Keratinocyte (primary cell): ENCODE measurements at regions not wholly inside any gene's neighbourhood (a gene's known extent, or its start where the extent isn't known, plus 50 kb on each side); places are given as distances from the start of the nearest gene placed in this dataset.

Experiments
- DNase-seq: peaks from one replicate; pipeline ENCODE4 v3.0.0-alpha.2; 2011; ENCODE audit warnings: low read depth, missing footprints, low spot score
- FAIRE-seq: peaks from 2 replicates; lab custom pipeline; 2011; peaks lifted over from hg19 to GRCh38; lab: Jason Lieb, UNC
- H2AFZ ChIP-seq: 2 replicates; pipeline ENCODE4 v1.6.0; 2012; ENCODE audit warnings: low read length, control low read depth, inconsistent platforms; ENCODE audit not compliant: control insufficient read depth
- H3K27ac ChIP-seq: 2 replicates; pipeline ENCODE4 v1.5.1; 2011; ENCODE audit warnings: low read length; ENCODE audit not compliant: control insufficient read depth, insufficient read depth
- H3K27me3 ChIP-seq: 3 replicates; pipeline ENCODE4 v1.6.0; 2011; ENCODE audit warnings: low read length; ENCODE audit not compliant: control insufficient read depth, insufficient read depth; ENCODE audit errors: extremely low read depth
- H3K36me3 ChIP-seq, 2 experiments: 2 replicates in 1 of 2; 3 replicates in 1 of 2; pipeline ENCODE4 v1.5.1; 2011; ENCODE audit warnings: low read length in 2 of 2, mild to moderate bottlenecking in 1 of 2; ENCODE audit not compliant: control insufficient read depth in 2 of 2, insufficient read depth in 2 of 2; ENCODE audit errors: extremely low read depth in 1 of 2
- H3K4me1 ChIP-seq: 3 replicates; pipeline ENCODE4 v1.5.1; 2011; ENCODE audit warnings: low read length; ENCODE audit not compliant: control insufficient read depth, insufficient read depth; ENCODE audit errors: extremely low read depth
- H3K4me2 ChIP-seq: 3 replicates; pipeline ENCODE4 v1.6.0; 2011; ENCODE audit warnings: low read depth, low read length; ENCODE audit not compliant: control insufficient read depth, insufficient read depth; ENCODE audit errors: extremely low read depth
- H3K4me3 ChIP-seq, 3 experiments: fragments of 200-600 bp in 1 of 3; sonication (generic) in 1 of 3; 2 replicates in 2 of 3; 3 replicates in 1 of 3; pipeline ENCODE4 v1.5.1; 2011 to 2016; ENCODE audit warnings: low read length in 3 of 3, mild to moderate bottlenecking in 3 of 3, control low read depth in 2 of 3, inconsistent platforms in 1 of 3, low read depth in 1 of 3, mixed read lengths in 1 of 3, mixed run types in 1 of 3, moderate library complexity in 1 of 3; ENCODE audit not compliant: control insufficient read depth in 2 of 3, insufficient read depth in 2 of 3; ENCODE audit errors: extremely low read depth in 1 of 3
- H3K79me2 ChIP-seq: 2 replicates; pipeline ENCODE4 v1.6.0; 2012; ENCODE audit warnings: low read length; ENCODE audit not compliant: control insufficient read depth, insufficient read depth
- H3K9ac ChIP-seq: 3 replicates; pipeline ENCODE4 v1.6.0; 2011; ENCODE audit warnings: low read length; ENCODE audit not compliant: control insufficient read depth, insufficient read depth; ENCODE audit errors: extremely low read depth
- H3K9me1 ChIP-seq: 3 replicates; pipeline ENCODE4 v1.6.0; 2011; ENCODE audit warnings: low read length; ENCODE audit not compliant: control insufficient read depth, insufficient read depth; ENCODE audit errors: extremely low read depth
- H3K9me3 ChIP-seq: 2 replicates; pipeline ENCODE4 v1.5.1; 2012; ENCODE audit warnings: low read depth, low read length; ENCODE audit not compliant: control insufficient read depth
- H4K20me1 ChIP-seq: 3 replicates; pipeline ENCODE4 v1.6.0; 2011; ENCODE audit warnings: low read length; ENCODE audit not compliant: control insufficient read depth, insufficient read depth; ENCODE audit errors: extremely low read depth
- EZH2 ChIP-seq: IDR thresholded peaks from one replicate; pipeline ENCODE4 v1.6.1; 2012; ENCODE audit warnings: inconsistent platforms, mild to moderate bottlenecking, low read length, moderate library complexity
- dilution Hi-C: fragments of 300-500 bp; cut with MboI; formaldehyde crosslinking; loops from one replicate; pipeline ENCODE4 v1.7.0; 2020; ENCODE audit warnings: low sequenced_read_pairs; ENCODE audit not compliant: extremely low pct_ligation_motif_present
- TF ChIP-seq, protein P1 (sequence below), 3 experiments: IDR thresholded peaks in 1 of 3; conservative IDR thresholded peaks in 1 of 3; optimal IDR thresholded peaks in 1 of 3; 2 replicates in 2 of 3; 3 replicates in 1 of 3; pipeline versions ENCODE3 to v1.5.1; 2011; ENCODE audit warnings: low read length in 3 of 3, mild to moderate bottlenecking in 3 of 3, moderate library complexity in 2 of 3, control low read depth in 1 of 3, inconsistent platforms in 1 of 3; ENCODE audit not compliant: insufficient read depth in 2 of 3; ENCODE audit errors: extremely low read depth in 1 of 3

- DNase-seq = no peak
- Histone ChIP-seq H3K36me3 (no peaks in the 10 kb centered on the region), H3K79me2 (no peaks in the 10 kb centered on the region), H3K9me1 (no peaks in the 10 kb centered on the region), H3K9ac (no peak overlapping the region), H3K4me2 (no peak overlapping the region), H2AFZ (no peak overlapping the region), H3K27ac (no peak overlapping the region), H4K20me1 (no peaks in the 10 kb centered on the region), H3K4me1 (no peaks in the 10 kb centered on the region), H3K4me3 (no peak overlapping the region), H3K9me3 (no peaks in the 10 kb centered on the region), H3K27me3 (no peaks in the 10 kb centered on the region)
- dilution Hi-C loops = no loop called here
- no peak for TF ChIP-seq EZH2
- TF ChIP-seq, protein P1, sequence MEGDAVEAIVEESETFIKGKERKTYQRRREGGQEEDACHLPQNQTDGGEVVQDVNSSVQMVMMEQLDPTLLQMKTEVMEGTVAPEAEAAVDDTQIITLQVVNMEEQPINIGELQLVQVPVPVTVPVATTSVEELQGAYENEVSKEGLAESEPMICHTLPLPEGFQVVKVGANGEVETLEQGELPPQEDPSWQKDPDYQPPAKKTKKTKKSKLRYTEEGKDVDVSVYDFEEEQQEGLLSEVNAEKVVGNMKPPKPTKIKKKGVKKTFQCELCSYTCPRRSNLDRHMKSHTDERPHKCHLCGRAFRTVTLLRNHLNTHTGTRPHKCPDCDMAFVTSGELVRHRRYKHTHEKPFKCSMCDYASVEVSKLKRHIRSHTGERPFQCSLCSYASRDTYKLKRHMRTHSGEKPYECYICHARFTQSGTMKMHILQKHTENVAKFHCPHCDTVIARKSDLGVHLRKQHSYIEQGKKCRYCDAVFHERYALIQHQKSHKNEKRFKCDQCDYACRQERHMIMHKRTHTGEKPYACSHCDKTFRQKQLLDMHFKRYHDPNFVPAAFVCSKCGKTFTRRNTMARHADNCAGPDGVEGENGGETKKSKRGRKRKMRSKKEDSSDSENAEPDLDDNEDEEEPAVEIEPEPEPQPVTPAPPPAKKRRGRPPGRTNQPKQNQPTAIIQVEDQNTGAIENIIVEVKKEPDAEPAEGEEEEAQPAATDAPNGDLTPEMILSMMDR (optimal IDR thresholded peaks at IDR 0.05 in 1 of 3, IDR thresholded peaks at IDR 0.05 in 1 of 3, conservative IDR thresholded peaks at IDR 0.05 in 1 of 3; ENCODE audit: extremely low read depth in 1 of 3, insufficient read depth in 2 of 3, low read length in 3 of 3) = no peak
- no peak for FAIRE-seq
Observed at GRCh38 chr5:114237766-114238165, 124.1 kb upstream of the KCNN2 start.

DNA sequence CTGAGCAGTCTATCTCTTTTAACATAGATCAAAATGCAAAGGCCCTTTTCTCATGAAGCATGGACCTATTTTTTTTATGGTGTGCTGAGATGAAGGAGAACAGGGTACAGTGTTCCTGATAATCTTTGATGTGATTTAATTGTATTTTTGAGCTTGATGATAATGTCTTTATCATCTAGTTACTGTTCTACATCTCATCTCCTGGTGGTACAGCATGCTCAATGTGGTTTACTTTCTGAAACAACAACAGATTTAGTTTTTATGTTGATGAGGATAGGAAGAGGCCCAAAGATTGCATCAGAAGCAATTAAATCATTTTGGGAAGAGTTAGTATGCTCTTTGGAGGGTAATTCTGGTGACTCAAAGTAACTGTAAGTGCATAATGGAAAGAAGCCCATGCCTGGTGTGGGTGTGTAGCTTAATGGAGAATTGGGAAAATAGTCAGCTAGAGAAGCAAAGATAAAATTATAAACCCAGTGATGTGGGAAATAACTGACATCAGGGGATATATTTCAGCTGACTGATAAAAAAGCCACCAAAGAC, 123.0 kb upstream of the KCNN2 start:
- dilution Hi-C loops = no loop called here
- Histone ChIP-seq H4K20me1 (no peaks in the 10 kb centered on the region), H3K4me2 (no peak overlapping the region), H3K79me2 (no peaks in the 10 kb centered on the region), H3K36me3 (no peaks in the 10 kb centered on the region), H3K4me1 (no peaks in the 10 kb centered on the region), H2AFZ (no peak overlapping the region), H3K27me3 (no peaks in the 10 kb centered on the region), H3K4me3 (no peak overlapping the region), H3K27ac (no peak overlapping the region), H3K9ac (no peak overlapping the region), H3K9me1 (no peaks in the 10 kb centered on the region), H3K9me3 (no peaks in the 10 kb centered on the region)
- DNase-seq (no peak), FAIRE-seq (no peak)
- TF ChIP-seq, protein P1 (optimal IDR thresholded peaks at IDR 0.05 in 1 of 3, IDR thresholded peaks at IDR 0.05 in 1 of 3, conservative IDR thresholded peaks at IDR 0.05 in 1 of 3; ENCODE audit: extremely low read depth in 1 of 3, insufficient read depth in 2 of 3, low read length in 3 of 3) = no peak
